BE2C (cell line): ENCODE measurements at regions not wholly inside any gene's neighbourhood (a gene's known extent, or its start where the extent isn't known, plus 50 kb on each side); places are given as distances from the start of the nearest gene placed in this dataset.

Experiments
- DNase-seq: peaks from one replicate; pipeline ENCODE4 v3.0.0-alpha.2; 2020
- H3K27me3 ChIP-seq: fragments of 250-450 bp; sonication (Bioruptor Pico); 2 replicates; pipeline ENCODE4 v1.5.1; 2020; ENCODE audit warnings: mild to moderate bottlenecking
- H3K36me3 ChIP-seq: fragments of 250-450 bp; sonication (Bioruptor Pico); 2 replicates; pipeline ENCODE4 v1.5.1; 2020; ENCODE audit warnings: mild to moderate bottlenecking
- H3K4me1 ChIP-seq: fragments of 250-450 bp; sonication (Bioruptor Pico); 2 replicates; pipeline ENCODE4 v1.5.1; 2020
- H3K4me3 ChIP-seq: 2 replicates; pipeline ENCODE4 v1.5.1; 2011; ENCODE audit warnings: low read depth, low read length
- H3K9me3 ChIP-seq: fragments of 250-450 bp; sonication (Bioruptor Pico); 2 replicates; pipeline ENCODE4 v1.5.1; 2020
- CTCF ChIP-seq: IDR thresholded peaks from 2 replicates; pipeline ENCODE4 v1.5.1; 2012; ENCODE audit warnings: mild to moderate bottlenecking, low read depth, low read length

- Histone ChIP-seq H3K36me3 (no peaks in the 10 kb centered on the region), H3K4me1 (no peaks in the 10 kb centered on the region), H3K27me3 (no peaks in the 10 kb centered on the region), H3K4me3 (no peak overlapping the region), H3K9me3 (no peaks in the 10 kb centered on the region)
- no peak for DNase-seq
- TF ChIP-seq CTCF = no peak
Observed at GRCh38 chr12:77710209-77710608, 120.5 kb upstream of the NAV3 start.

- Histone ChIP-seq H3K4me3 (no peak overlapping the region), H3K9me3 (no peaks in the 10 kb centered on the region), H3K27me3 (no peaks in the 10 kb centered on the region), H3K4me1 (no peaks in the 10 kb centered on the region), H3K36me3 (no peaks in the 10 kb centered on the region)
- TF ChIP-seq CTCF = no peak
- DNase-seq = no peak
Observed at GRCh38 chr12:77697126-77697525, 133.6 kb upstream of the NAV3 start.

- Histone ChIP-seq H3K36me3 (no peaks in the 10 kb centered on the region), H3K4me3 (no peak overlapping the region), H3K9me3 (no peaks in the 10 kb centered on the region), H3K4me1 (no peaks in the 10 kb centered on the region), H3K27me3 (no peaks in the 10 kb centered on the region)
- no peak for DNase-seq
- TF ChIP-seq CTCF = no peak
Observed at GRCh38 chr12:77696183-77696582, 134.5 kb upstream of the NAV3 start.

GRCh38 chr12:77689510-77690086, 141.1 kb upstream of the NAV3 start:
- DNase-seq = no peak
- no peaks in the 10 kb centered on the region for H3K27me3 ChIP-seq
- no peaks in the 10 kb centered on the region for H3K36me3 ChIP-seq
- H3K9me3 ChIP-seq = no peaks in the 10 kb centered on the region
- no peaks in the 10 kb centered on the region for H3K4me1 ChIP-seq
- H3K4me3 ChIP-seq = no peak overlapping the region
- TF ChIP-seq CTCF = no peak

GRCh38 chr12:77687321-77687720, 143.4 kb upstream of the NAV3 start:
- H3K4me3 ChIP-seq = no peak overlapping the region
- H3K4me1 ChIP-seq = no peaks in the 10 kb centered on the region
- no peak for TF ChIP-seq CTCF
- DNase-seq = no peak
- no peaks in the 10 kb centered on the region for H3K36me3 ChIP-seq
- H3K9me3 ChIP-seq = no peaks in the 10 kb centered on the region
- H3K27me3 ChIP-seq = no peaks in the 10 kb centered on the region

GRCh38 chr12:77686760-77687159, 143.9 kb upstream of the NAV3 start:
- Histone ChIP-seq H3K4me3 (no peak overlapping the region), H3K27me3 (no peaks in the 10 kb centered on the region), H3K4me1 (no peaks in the 10 kb centered on the region), H3K36me3 (no peaks in the 10 kb centered on the region), H3K9me3 (no peaks in the 10 kb centered on the region)
- no peak for DNase-seq
- TF ChIP-seq CTCF = no peak
